Endodermal cell (in vitro differentiated cells): ENCODE measurements at regions not wholly inside any gene's neighbourhood (a gene's known extent, or its start where the extent isn't known, plus 50 kb on each side); places are given as distances from the start of the nearest gene placed in this dataset.
"Not testable (repeated sequence)": the region's sequence is repeated elsewhere in the genome, so short reads cannot be mapped to it uniquely, and the experiment has no call there.

Experiments used
- DNase-seq: peaks from one replicate; pipeline ENCODE4 v3.0.0-alpha.2; 2017
- H3K27ac ChIP-seq: 2 replicates; pipeline ENCODE4 v1.5.1; 2013; ENCODE audit warnings: mild to moderate bottlenecking, low read depth, low read length, moderate library complexity
- H3K27me3 ChIP-seq: 2 replicates; pipeline ENCODE4 v1.6.1; 2013; ENCODE audit warnings: mild to moderate bottlenecking, low read length, moderate library complexity; ENCODE audit not compliant: insufficient read depth, control insufficient read depth, poor library complexity, severe bottlenecking
- H3K36me3 ChIP-seq: 2 replicates; pipeline ENCODE4 v1.7.0; 2013; ENCODE audit warnings: mild to moderate bottlenecking, low read length, moderate library complexity; ENCODE audit not compliant: control insufficient read depth, insufficient read depth
- H3K4me1 ChIP-seq: one replicate; pipeline ENCODE4 v1.7.0; 2013; ENCODE audit warnings: low read length; ENCODE audit not compliant: control insufficient read depth, insufficient read depth
- H3K4me3 ChIP-seq: 2 replicates; pipeline ENCODE4 v1.5.1; 2013; ENCODE audit warnings: mild to moderate bottlenecking, low read length, moderate library complexity
- H3K9ac ChIP-seq: 2 replicates; pipeline ENCODE4 v1.6.1; 2013; ENCODE audit warnings: mild to moderate bottlenecking, low read length, moderate library complexity; ENCODE audit not compliant: poor library complexity, severe bottlenecking; ENCODE audit errors: extremely low read depth
- H3K9me3 ChIP-seq: 2 replicates; pipeline ENCODE4 v1.6.1; 2013; ENCODE audit warnings: mild to moderate bottlenecking, low read length, moderate library complexity; ENCODE audit not compliant: control insufficient read depth
- H3K27ac Mint-ChIP-seq: 2 replicates; pipeline ENCODE4 v1.8.0; 2020; ENCODE audit warnings: mixed read lengths
- H3K27me3 Mint-ChIP-seq: 2 replicates; pipeline ENCODE4 v1.8.0; 2021; ENCODE audit warnings: mild to moderate bottlenecking, mixed read lengths; ENCODE audit not compliant: insufficient read depth
- H3K36me3 Mint-ChIP-seq: 2 replicates; pipeline ENCODE4 v1.8.0; 2020; ENCODE audit warnings: low read depth, mixed read lengths
- H3K4me1 Mint-ChIP-seq: 2 replicates; pipeline ENCODE4 v1.8.0; 2020; ENCODE audit warnings: mixed read lengths
- H3K4me3 Mint-ChIP-seq: 2 replicates; pipeline ENCODE4 v1.8.0; 2020; ENCODE audit warnings: mild to moderate bottlenecking, moderate library complexity, mixed read lengths
- H3K9me3 Mint-ChIP-seq: 2 replicates; pipeline ENCODE4 v1.8.0; 2020; ENCODE audit warnings: mild to moderate bottlenecking, mixed read lengths
- CTCF ChIP-seq: fragments of 200-600 bp; sonication (generic); conservative IDR thresholded peaks from 2 replicates; pipeline ENCODE4 v1.5.0; 2021; ENCODE audit warnings: antibody characterized with exemption, mild to moderate bottlenecking
- WGBS, 2 experiments: methylation state at CpG; one replicate each; pipeline versions ENCODE4 v1.1.5 to v1.1.7; 2013; ENCODE audit warnings: missing lambda C conversion rate in 2 of 2, mixed read lengths in 1 of 2; ENCODE audit not compliant: insufficient coverage in 1 of 2, insufficient read length in 1 of 2; 5-methylcytosine and 5-hydroxymethylcytosine counted together

- Histone ChIP-seq H3K27ac (no peak overlapping the region), H3K4me3 (peak overlapping the region; percentile 62), H3K27me3 (no peaks in the 10 kb centered on the region), H3K4me1 (no peaks in the 10 kb centered on the region), H3K36me3 (no peaks in the 10 kb centered on the region), H3K9ac (no peak overlapping the region), H3K9me3 (peaks cover 79% of the 10 kb centered on the region)
- 67 to 95% methylated on average over 1 of the region's 1 CpG for WGBS, 2 experiments
- Mint-ChIP-seq H3K4me1 (no peaks in the 10 kb centered on the region), H3K9me3 (no peaks in the 10 kb centered on the region), H3K27ac (no peak overlapping the region), H3K27me3 (no peaks in the 10 kb centered on the region), H3K4me3 (no peak overlapping the region), H3K36me3 (peaks cover 28% of the 10 kb centered on the region)
- no peak for DNase-seq
- no peak for TF ChIP-seq CTCF
Measured at GRCh38 chr3:146359841-146360240, 108.9 kb upstream of the PLSCR4 start.

GRCh38 chr3:146354421-146354820 is 103.5 kb upstream of the PLSCR4 start:
- H3K4me3 Mint-ChIP-seq, H3K9ac ChIP-seq, H3K4me1 Mint-ChIP-seq, H3K27ac Mint-ChIP-seq, H3K27me3 ChIP-seq, H3K27ac ChIP-seq, H3K36me3 ChIP-seq, DNase-seq, H3K27me3 Mint-ChIP-seq, H3K4me3 ChIP-seq, H3K4me1 ChIP-seq: not testable (repeated sequence)
- peaks cover 20% of the 10 kb centered on the region for H3K9me3 Mint-ChIP-seq
- H3K9me3 ChIP-seq: peaks cover 80% of the 10 kb centered on the region
- 93 to 94% methylated on average over 3 to 6 of the region's 6 CpGs for WGBS, 2 experiments
- H3K36me3 Mint-ChIP-seq: peaks cover 37% of the 10 kb centered on the region

- DNase-seq: no peak
- Histone ChIP-seq H3K27me3 (no peaks in the 10 kb centered on the region), H3K36me3 (no peaks in the 10 kb centered on the region), H3K9me3 (peaks cover 58% of the 10 kb centered on the region), H3K9ac (no peak overlapping the region), H3K4me3 (no peak overlapping the region), H3K27ac (no peak overlapping the region), H3K4me1 (no peaks in the 10 kb centered on the region)
- Mint-ChIP-seq H3K9me3 (peaks cover 21% of the 10 kb centered on the region), H3K27ac (no peak overlapping the region), H3K4me1 (peaks cover 23% of the 10 kb centered on the region), H3K27me3 (no peaks in the 10 kb centered on the region), H3K4me3 (no peak overlapping the region), H3K36me3 (peaks cover 35% of the 10 kb centered on the region)
- WGBS, 2 experiments: 100% methylated on average over 1 of the region's 2 CpGs; no CpG with 5 or more reads in 1 of the 2 experiments
- no peak for TF ChIP-seq CTCF
Measured at GRCh38 chr3:146350852-146351251, 99.9 kb upstream of the PLSCR4 start.

- no peak for TF ChIP-seq CTCF
- Mint-ChIP-seq H3K27ac (peak overlapping the region; percentile 50), H3K4me3 (no peak overlapping the region), H3K4me1 (peaks cover 29% of the 10 kb centered on the region), H3K36me3 (peaks cover 7% of the 10 kb centered on the region), H3K27me3 (no peaks in the 10 kb centered on the region), H3K9me3 (peaks cover 10% of the 10 kb centered on the region)
- 60% methylated on average over 2 of the region's 2 CpGs; no CpG with 5 or more reads in 1 of the 2 experiments for WGBS, 2 experiments
- H3K9me3 ChIP-seq: peaks cover 12% of the 10 kb centered on the region
- H3K27me3 ChIP-seq: no peaks in the 10 kb centered on the region
- H3K36me3 ChIP-seq: no peaks in the 10 kb centered on the region
- peak; percentile 58 for DNase-seq
- H3K27ac ChIP-seq: no peak overlapping the region
- no peak overlapping the region for H3K4me3 ChIP-seq
- H3K4me1 ChIP-seq: no peaks in the 10 kb centered on the region
- H3K9ac ChIP-seq: no peak overlapping the region
Measured at GRCh38 chr3:146345900-146346299, 95.0 kb upstream of the PLSCR4 start.
